SU-DHL-6 (cell line): ENCODE measurements at regions not wholly inside any gene's neighbourhood (a gene's known extent, or its start where the extent isn't known, plus 50 kb on each side); places are given as distances from the start of the nearest gene placed in this dataset.

Source experiments
- EZH2phosphoT487 ChIP-seq: fragments of 200-600 bp; sonication (generic), shearing (Covaris generic); conservative IDR thresholded peaks from 2 replicates; pipeline ENCODE4 v1.6.1; 2018; ENCODE audit warnings: mild to moderate bottlenecking, antibody characterized with exemption, low read length, moderate library complexity, mixed read lengths
- TF ChIP-seq, protein P1 (sequence below): fragments of 200-600 bp; sonication (generic); IDR thresholded peaks from one replicate; pipeline ENCODE4 v1.5.1; 2017; ENCODE audit warnings: antibody characterized with exemption, mild to moderate bottlenecking, low read length, moderate library complexity; ENCODE audit not compliant: insufficient read depth, poor library complexity, severe bottlenecking

DNA sequence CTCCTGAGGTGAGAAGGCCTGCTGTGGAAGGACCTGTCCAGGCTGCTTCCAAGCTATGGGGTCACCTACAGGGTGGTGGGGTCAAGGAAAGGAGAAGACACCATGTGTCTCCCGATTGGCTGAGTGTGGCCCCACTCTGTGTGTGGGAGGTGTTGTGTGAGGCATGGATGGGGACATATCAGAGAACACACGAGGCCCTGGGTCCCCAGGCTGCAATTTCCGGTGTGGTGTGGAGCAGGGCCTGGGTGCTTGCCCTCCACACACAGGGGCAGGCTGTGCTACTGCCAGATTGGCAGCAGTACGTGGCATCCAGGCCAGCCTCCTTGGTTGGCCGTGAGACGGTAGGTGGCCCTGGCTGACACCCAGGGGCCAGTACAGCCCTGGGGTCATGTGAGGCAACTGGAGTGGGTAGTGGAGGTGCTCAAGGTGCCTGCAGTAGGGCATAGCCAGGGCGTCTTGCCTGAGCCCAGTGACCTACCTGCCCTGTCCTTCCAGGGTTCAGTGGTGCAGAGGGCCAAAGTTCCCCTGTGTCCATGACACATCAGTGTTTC is 233.8 kb downstream of the SNRPN start:
- TF ChIP-seq, protein P1, sequence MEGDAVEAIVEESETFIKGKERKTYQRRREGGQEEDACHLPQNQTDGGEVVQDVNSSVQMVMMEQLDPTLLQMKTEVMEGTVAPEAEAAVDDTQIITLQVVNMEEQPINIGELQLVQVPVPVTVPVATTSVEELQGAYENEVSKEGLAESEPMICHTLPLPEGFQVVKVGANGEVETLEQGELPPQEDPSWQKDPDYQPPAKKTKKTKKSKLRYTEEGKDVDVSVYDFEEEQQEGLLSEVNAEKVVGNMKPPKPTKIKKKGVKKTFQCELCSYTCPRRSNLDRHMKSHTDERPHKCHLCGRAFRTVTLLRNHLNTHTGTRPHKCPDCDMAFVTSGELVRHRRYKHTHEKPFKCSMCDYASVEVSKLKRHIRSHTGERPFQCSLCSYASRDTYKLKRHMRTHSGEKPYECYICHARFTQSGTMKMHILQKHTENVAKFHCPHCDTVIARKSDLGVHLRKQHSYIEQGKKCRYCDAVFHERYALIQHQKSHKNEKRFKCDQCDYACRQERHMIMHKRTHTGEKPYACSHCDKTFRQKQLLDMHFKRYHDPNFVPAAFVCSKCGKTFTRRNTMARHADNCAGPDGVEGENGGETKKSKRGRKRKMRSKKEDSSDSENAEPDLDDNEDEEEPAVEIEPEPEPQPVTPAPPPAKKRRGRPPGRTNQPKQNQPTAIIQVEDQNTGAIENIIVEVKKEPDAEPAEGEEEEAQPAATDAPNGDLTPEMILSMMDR, result no peak
- TF ChIP-seq EZH2phosphoT487, result no peak
